ENCODE measurements at regions not wholly inside any gene's neighbourhood (a gene's known extent, or its start where the extent isn't known, plus 50 kb on each side); places are given as distances from the start of the nearest gene placed in this dataset.

- Mint-ChIP-seq H3K4me3 (no peak overlapping the region), H3K27me3 (ENCODE audit: low read depth in 3 of 3) (peaks cover 0 to 2% (median 0%) of the 10 kb centered on the region in 3 donors), H3K36me3 (no peaks in the 10 kb centered on the region), H3K4me1 (no peaks in the 10 kb centered on the region), H3K9me3 (peaks cover 0 to 2% (median 0%) of the 10 kb centered on the region in 7 donors), H3K27ac (no peak overlapping the region)
- H3K4me1 ChIP-seq (ENCODE audit: control insufficient read depth in 1 of 2, insufficient read depth in 2 of 2, low read length in 2 of 2): no peaks in the 10 kb centered on the region
- no peak overlapping the region for H3K9ac ChIP-seq (ENCODE audit: insufficient read depth, low read length, poor library complexity, severe bottlenecking)
- no peak overlapping the region for H3K4me3 ChIP-seq (replicated peaks in 1 of 3; ENCODE audit: low read depth in 2 of 3, low read length in 3 of 3)
- no peaks in the 10 kb centered on the region for H3K36me3 ChIP-seq (replicated peaks in 1 of 2; ENCODE audit: control insufficient read depth in 1 of 2, insufficient read depth in 2 of 2, low read length in 2 of 2)
- no peaks in the 10 kb centered on the region for H3K27me3 ChIP-seq (ENCODE audit: control insufficient read depth in 2 of 2, insufficient read depth in 2 of 2, low read length in 2 of 2)
- no peak for DNase-seq
- H2AFZ ChIP-seq (ENCODE audit: insufficient read depth, low read depth, low read length, poor library complexity, severe bottlenecking): no peak overlapping the region
- no peaks in the 10 kb centered on the region for H3K9me3 ChIP-seq (replicated peaks in 1 of 2; ENCODE audit: control insufficient read depth in 1 of 2, insufficient read depth in 1 of 2, low read length in 2 of 2)
- intact Hi-C loops (cut with micrococcal nuclease): no loop called here
- H3K4me2 ChIP-seq (replicated peaks; ENCODE audit: extremely low read depth, low read length, poor library complexity, severe bottlenecking): no peak overlapping the region
- TF ChIP-seq, protein P1, sequence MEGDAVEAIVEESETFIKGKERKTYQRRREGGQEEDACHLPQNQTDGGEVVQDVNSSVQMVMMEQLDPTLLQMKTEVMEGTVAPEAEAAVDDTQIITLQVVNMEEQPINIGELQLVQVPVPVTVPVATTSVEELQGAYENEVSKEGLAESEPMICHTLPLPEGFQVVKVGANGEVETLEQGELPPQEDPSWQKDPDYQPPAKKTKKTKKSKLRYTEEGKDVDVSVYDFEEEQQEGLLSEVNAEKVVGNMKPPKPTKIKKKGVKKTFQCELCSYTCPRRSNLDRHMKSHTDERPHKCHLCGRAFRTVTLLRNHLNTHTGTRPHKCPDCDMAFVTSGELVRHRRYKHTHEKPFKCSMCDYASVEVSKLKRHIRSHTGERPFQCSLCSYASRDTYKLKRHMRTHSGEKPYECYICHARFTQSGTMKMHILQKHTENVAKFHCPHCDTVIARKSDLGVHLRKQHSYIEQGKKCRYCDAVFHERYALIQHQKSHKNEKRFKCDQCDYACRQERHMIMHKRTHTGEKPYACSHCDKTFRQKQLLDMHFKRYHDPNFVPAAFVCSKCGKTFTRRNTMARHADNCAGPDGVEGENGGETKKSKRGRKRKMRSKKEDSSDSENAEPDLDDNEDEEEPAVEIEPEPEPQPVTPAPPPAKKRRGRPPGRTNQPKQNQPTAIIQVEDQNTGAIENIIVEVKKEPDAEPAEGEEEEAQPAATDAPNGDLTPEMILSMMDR (IDR thresholded peaks at IDR 0.05): no peak
- 100% methylated on average over 2 of the region's 3 CpGs for WGBS (ENCODE audit: insufficient coverage)
- H3K27ac ChIP-seq (ENCODE audit: low read depth in 1 of 2, low read length in 2 of 2): no peak overlapping the region
- no peaks in the 10 kb centered on the region for H4K20me1 ChIP-seq (ENCODE audit: insufficient read depth, low read length)
- H3K79me2 ChIP-seq (ENCODE audit: insufficient read depth, low read length): no peaks in the 10 kb centered on the region
Measured at GRCh38 chr5:111016801-111017200, 54.7 kb upstream of the TSLP start.

GRCh38 chr5:111017731-111018130 lies 53.8 kb upstream of the TSLP start:
- Mint-ChIP-seq H3K27ac (no peak overlapping the region), H3K4me1 (no peaks in the 10 kb centered on the region), H3K4me3 (no peak overlapping the region), H3K27me3 (ENCODE audit: low read depth in 3 of 3) (peaks cover 0 to 2% (median 0%) of the 10 kb centered on the region in 3 donors), H3K36me3 (no peaks in the 10 kb centered on the region), H3K9me3 (peaks cover 0 to 2% (median 0%) of the 10 kb centered on the region in 7 donors)
- Histone ChIP-seq H3K4me2 (replicated peaks; ENCODE audit: extremely low read depth, low read length, poor library complexity, severe bottlenecking) (no peak overlapping the region), H3K4me1 (ENCODE audit: control insufficient read depth in 1 of 2, insufficient read depth in 2 of 2, low read length in 2 of 2) (no peaks in the 10 kb centered on the region), H3K36me3 (replicated peaks in 1 of 2; ENCODE audit: control insufficient read depth in 1 of 2, insufficient read depth in 2 of 2, low read length in 2 of 2) (no peaks in the 10 kb centered on the region), H3K79me2 (ENCODE audit: insufficient read depth, low read length) (no peaks in the 10 kb centered on the region), H3K9me3 (replicated peaks in 1 of 2; ENCODE audit: control insufficient read depth in 1 of 2, insufficient read depth in 1 of 2, low read length in 2 of 2) (no peaks in the 10 kb centered on the region), H3K27ac (ENCODE audit: low read depth in 1 of 2, low read length in 2 of 2) (no peak overlapping the region), H3K9ac (ENCODE audit: insufficient read depth, low read length, poor library complexity, severe bottlenecking) (no peak overlapping the region), H4K20me1 (ENCODE audit: insufficient read depth, low read length) (no peaks in the 10 kb centered on the region), H2AFZ (ENCODE audit: insufficient read depth, low read depth, low read length, poor library complexity, severe bottlenecking) (no peak overlapping the region), H3K4me3 (replicated peaks in 1 of 3; ENCODE audit: low read depth in 2 of 3, low read length in 3 of 3) (no peak overlapping the region), H3K27me3 (ENCODE audit: control insufficient read depth in 2 of 2, insufficient read depth in 2 of 2, low read length in 2 of 2) (no peaks in the 10 kb centered on the region)
- WGBS (ENCODE audit: insufficient coverage): no CpG with 5 or more reads among the region's 1 CpG
- intact Hi-C loops (cut with micrococcal nuclease): no loop called here
- no peak for DNase-seq
- TF ChIP-seq, protein P1 (IDR thresholded peaks at IDR 0.05): no peak

All from CD14-positive monocyte (primary cell).